Upper lobe of left lung (tissue), 4 donors: ENCODE measurements at regions not wholly inside any gene's neighbourhood (a gene's known extent, or its start where the extent isn't known, plus 50 kb on each side); places are given as distances from the start of the nearest gene placed in this dataset.

Experiments
- CTCF ChIP-seq, 6 experiments: fragments of 450-650 bp in 4 of 6; fragments of 200-600 bp in 2 of 6; sonication (generic) in 2 of 6; IDR thresholded peaks; one replicate each; pipeline ENCODE4 v1.5.1; 2016 to 2019; ENCODE audit warnings: antibody characterized with exemption in 6 of 6
- EP300 ChIP-seq, 4 donors: sonication (generic); formaldehyde crosslinking; IDR thresholded peaks; one replicate each; pipeline ENCODE4 v1.5.1; 2017; ENCODE audit warnings: antibody characterized with exemption in 4 of 4, control low read depth in 2 of 4
- POLR2A ChIP-seq, 4 donors: fragments of 450-650 bp; IDR thresholded peaks; one replicate each; pipeline ENCODE4 v1.5.1; 2016 to 2017; ENCODE audit warnings: antibody characterized with exemption in 4 of 4, mild to moderate bottlenecking in 2 of 4

- TF ChIP-seq CTCF (IDR thresholded peaks at IDR 0.05) (no peak), EP300 (IDR thresholded peaks at IDR 0.05) (no peak), POLR2A (IDR thresholded peaks at IDR 0.05) (no peak)
These were observed 536.2 kb upstream of the NRSN1 start for GRCh38 chr6:23589811-23590210.
